GM18873 (cell line): ENCODE measurements at regions not wholly inside any gene's neighbourhood (a gene's known extent, or its start where the extent isn't known, plus 50 kb on each side); places are given as distances from the start of the nearest gene placed in this dataset.
A peak's percentile ranks its signal among the peaks of the same experiment; 100 is the strongest.
"Not testable (repeated sequence)": the region's sequence is repeated elsewhere in the genome, so short reads cannot be mapped to it uniquely, and the experiment has no call there.

Source experiments
- ATAC-seq: cut with Tn5 transposase; IDR thresholded peaks from one replicate; pipeline ENCODE4 v1.9.1; 2021; ENCODE audit warnings: mild to moderate bottlenecking, moderate library complexity, moderate number of reproducible peaks; ENCODE audit not compliant: unreplicated experiment, low FRiP score

DNA sequence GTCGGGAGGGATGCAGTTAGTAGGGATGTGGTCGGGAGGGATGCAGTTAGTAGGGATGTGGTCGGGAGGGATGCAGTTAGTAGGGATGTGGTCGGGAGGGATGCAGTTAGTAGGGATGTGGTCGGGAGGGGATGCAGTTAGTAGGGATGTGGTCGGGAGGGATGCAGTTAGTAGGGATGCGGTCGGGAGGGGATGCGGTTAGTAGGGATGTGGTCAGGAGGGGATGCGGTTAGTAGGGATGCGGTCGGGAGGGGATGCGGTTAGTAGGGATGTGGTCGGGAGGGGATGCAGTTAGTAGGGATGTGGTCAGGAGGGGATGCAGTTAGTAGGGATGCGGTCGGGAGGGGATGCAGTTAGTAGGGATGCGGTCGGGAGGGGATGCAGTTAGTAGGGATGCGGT is 96.2 kb downstream of the BDH1 start:
- not testable (repeated sequence) for ATAC-seq

DNA sequence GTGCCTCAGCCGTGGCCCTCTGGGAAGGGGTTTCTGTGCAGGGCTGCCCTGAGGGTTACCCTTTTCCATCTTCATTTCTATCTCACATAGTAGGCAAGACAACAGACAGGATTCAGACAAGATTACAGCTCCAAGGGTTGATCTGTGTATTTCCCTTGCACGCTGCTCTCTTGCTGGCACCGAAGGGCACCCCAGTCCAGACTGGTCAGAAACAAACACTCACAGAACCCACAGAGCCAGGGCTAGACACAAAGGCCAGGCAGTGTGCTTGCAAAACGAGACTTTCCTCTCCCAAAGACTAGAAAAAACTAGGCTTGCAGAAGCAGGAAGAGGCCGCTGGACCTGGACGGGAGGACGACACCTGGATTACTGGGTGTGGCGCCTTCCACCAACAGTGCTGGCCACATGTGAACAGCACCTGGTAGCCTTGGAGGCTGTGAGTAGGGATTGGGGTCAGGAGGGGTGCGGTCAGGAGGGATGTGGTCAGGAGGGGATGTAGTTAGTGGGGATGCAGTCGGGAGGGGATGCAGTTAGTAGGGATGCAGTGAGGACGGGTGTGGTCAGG is 96.8 kb downstream of the BDH1 start:
- no peak for ATAC-seq

GRCh38 chr3:197458179-197458707 is 97.5 kb downstream of the BDH1 start:
- peak; percentile 58 for ATAC-seq

DNA sequence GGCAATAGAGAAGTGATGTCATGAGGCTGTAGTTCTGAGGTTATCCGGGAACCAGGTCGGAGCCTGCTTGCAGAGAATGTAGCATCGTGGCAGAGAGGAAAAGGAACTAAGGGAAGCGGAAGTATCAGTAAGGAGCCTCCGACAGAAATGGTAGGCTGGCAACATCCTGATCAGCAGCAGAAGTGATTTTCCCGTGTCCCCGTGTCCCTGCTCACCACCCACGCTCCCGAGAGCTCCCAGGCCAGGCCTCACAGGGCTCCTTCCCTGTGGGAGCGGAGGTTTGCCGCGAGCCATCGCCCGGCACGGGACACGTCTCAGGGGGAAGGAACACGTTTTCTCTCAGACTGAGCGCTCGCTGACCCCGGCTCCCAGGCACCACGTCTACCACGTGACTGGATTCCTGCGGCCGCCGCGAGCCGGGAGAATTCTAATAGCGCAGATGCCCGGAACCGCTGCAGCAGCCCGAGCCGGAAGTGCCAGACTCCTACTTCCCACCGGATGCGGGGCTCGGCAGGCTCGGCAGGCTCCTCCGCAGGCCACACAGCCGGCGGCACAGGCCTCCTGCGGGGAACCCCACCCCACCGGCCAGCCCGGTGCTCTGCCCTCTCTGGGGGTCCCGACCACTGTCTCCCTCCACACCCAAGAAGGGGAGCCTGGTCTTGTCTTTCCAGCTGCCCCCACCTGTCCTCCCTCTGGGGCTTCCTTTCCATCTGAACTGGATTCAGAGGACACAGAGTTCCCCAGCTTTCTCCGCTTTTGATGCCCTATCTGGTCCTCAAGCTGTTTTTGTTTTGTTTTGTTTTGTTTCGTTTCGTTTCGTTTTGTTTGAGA is 99.3 kb downstream of the BDH1 start:
- no peak for ATAC-seq

DNA sequence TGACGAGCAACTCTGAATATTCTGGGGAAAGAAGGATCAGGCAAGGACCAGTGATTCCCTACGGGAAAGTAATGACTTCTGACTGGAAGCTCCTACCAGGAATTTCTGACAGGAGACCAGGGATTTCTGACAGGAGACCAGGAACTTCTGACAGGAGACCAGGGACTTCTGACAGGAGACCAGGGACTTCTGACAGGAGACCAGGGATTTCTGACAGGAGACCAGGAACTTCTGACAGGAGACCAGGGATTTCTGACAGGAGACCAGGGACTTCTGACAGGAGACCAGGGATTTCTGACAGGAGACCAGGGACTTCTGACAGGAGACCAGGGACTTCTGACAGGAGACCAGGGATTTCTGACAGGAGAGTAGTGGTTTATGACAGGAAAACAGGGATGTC is 100.9 kb downstream of the BDH1 start:
- not testable (repeated sequence) for ATAC-seq

DNA sequence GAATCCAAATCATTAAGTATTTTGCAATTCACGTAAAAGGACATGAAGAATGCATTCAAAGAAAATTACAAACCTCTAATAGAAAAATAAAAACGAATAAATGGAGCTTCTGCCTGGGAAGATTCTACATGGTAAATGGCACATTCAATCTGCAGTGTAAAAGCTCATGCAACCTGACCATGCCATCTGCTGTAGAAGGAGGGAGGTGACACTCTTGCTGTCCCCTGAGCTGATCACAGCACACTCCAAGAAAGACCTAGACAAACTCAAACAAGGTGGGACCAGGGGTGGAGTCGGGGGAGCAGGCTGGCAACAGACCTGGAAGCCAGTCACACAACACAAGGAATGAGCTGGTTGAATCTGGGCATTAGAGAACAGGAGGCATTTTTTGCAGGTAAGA is 101.8 kb downstream of the BDH1 start:
- no peak for ATAC-seq

DNA sequence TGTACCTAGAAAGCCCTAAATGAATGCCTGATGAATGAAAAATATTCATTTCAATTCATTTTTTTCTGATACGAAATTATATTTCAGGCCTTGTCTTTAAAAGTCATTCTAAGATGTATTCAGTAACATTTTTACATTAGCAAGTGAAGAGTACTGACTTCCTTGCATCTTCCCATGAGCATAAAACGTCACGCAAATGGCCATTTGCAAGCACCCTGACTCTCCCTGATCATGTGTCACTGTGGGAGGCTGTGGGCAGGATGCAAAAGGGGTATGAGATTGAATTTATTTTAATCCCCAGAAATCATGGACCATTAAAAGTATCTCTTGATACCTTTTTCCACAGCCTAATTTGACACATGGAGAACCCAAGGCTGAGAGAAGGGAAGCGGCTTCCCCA is 105.0 kb downstream of the BDH1 start:
- no peak for ATAC-seq

DNA sequence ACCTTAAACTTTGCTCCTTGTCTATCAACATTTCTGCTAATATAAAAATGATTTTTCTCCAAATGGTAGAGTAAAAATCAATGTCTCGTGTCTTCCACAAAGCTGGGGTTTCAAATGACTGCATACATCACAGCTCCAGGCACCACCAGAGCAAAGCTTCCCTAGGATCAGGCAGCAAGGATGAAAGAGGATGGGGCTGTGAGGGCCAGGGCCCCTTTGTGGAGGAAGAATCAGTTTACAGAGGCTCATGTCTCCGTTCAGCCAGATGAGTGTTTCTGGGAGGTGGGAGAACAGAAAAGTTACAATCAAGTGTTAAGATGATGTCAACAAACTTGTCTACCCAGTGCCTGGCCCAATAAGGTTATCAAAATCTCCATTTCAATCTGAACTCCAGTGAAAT is 105.5 kb downstream of the BDH1 start:
- ATAC-seq: no peak

GRCh38 chr3:197449181-197449580 is 106.6 kb downstream of the BDH1 start:
- ATAC-seq: not testable (repeated sequence)

DNA sequence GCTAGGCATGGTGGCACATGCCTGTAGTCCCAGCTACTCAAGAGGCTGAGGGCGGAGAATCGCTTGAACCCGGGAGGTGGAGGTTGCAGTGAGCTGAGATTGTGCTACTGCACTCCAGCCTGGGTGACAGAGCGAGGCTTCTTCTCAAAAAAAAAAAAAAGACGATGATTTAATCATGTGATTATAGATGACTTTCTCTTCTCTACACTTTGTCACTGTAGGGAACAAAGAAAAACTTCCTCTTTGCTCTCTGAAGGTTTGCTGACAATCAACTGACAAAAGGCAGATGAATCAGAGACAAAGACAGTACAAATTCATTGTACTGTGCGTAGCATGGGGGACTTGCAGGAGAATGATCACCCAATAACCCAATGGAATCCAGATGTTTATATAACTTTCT is 108.0 kb downstream of the BDH1 start:
- not testable (repeated sequence) for ATAC-seq

DNA sequence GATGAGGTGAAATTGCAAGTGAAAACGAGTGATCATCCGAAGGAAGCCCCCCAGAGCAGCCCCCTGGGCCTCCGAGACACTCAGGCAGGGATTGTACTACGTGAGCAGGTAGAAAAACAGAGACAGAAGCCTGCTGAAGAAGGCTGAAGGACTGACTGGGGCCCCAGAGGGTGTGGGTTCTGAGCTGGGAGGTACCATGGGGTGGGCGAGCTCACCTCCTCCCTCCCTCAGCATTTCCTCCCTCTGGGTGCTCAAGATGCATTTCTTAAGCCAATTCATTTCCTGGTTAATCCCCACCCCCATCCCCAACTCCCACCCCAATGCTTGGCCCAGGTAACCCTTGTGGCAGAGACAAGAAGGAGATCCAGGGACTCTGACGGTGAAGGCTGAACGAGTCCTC is 108.7 kb downstream of the BDH1 start:
- no peak for ATAC-seq

DNA sequence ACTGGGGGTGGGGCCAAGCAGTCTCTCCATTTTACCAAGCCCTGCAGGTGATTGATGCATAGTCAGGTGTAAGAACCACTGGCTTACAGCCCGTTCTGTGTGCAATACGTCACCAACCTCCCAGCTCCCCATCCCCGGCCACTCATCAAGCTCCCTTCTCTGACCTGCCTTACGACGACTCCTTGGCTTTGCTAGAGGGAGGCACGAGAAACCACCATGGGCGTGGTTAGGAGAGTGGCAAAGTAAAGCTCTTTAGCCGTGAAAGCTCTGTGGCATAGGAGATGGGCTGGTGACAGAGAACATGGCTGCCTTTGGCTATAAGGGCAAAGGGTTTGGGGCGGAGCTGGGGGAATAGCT is 109.1 kb downstream of the BDH1 start:
- no peak for ATAC-seq

DNA sequence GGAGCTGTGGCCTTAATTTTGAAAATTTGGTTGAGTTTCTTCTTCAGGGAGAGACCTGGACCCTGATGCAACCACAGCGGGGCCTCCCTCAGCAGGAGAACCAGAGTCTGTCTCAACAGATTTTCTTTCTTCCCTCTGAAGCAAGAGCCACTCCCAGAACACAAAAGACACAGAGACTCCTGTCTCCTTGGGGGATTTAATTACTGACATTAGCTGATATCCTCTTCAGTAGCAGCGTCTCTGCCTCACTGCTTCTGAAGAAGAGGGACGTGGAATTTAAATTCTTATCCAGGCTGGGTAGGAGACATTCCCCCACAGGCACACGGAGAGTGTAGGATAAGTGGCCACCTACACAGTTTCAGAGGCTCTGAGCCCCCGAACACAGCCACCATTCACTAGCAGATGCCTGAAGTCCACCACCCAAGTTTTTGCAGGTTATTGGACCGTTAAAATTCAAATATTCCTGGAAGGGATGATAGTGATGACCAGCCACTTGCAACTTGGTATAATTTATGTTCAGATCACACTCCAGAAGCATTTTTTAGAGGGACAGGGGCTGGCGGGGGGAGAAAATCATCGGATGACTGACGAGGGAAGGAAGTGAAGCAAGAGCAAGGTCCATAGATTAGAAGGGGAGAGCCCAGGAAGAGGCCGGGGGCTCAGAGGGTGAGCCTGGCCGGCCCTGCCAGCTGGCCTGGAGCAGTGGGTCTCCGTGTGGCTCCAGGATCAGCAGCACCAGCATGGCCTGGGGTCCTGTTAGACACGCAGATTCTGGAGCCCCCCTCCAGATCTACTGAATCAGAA is 109.7 kb downstream of the BDH1 start:
- no peak for ATAC-seq

GRCh38 chr3:197444793-197445379 is 110.9 kb downstream of the BDH1 start:
- no peak for ATAC-seq

DNA sequence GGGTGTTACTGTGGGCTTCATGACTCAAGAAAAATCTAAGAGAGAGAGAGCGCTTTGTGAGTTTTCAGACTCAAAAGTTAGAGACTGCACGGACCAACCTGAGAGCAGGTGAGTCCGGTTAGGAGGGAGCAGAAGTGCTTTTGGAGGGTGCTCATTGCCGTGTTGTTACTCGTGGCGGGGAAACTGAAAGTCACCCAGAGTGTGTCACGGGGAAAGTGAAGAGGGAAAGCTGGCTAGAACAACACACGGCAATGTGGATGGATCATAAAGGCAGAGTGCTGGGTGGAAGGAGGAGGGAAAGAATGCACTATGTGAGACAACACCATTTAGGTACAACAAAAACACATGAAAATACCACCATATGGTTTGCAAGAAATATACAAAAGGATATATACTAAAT is 112.3 kb downstream of the BDH1 start:
- ATAC-seq: no peak

DNA sequence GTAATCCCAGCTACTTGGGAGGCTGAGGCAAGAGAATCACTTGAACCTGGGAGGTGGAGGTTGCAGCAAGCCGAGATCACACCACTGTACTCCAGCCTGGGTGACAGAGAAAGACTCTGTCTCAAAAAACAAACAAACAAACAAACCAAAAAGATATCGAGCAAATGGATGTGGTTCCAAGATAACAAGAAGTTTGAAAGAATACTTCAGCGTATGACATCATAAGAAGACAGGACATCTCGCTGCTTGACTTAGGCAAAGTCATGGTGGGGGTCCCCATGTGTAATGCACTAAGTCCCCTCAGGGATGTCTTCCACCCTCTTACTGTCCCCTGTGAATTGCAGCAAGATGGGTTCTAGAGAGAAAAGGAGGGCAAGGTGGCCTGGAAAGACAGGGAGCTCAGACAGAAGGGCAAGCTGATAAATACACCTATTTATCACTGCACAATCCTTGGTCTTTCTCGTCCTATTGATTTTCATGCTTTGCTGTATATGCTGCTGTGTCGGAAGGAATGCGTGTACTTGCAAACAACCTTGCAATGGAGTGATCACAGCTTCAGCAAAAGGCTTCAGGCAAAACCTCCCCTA is 115.0 kb downstream of the BDH1 start:
- ATAC-seq: no peak

DNA sequence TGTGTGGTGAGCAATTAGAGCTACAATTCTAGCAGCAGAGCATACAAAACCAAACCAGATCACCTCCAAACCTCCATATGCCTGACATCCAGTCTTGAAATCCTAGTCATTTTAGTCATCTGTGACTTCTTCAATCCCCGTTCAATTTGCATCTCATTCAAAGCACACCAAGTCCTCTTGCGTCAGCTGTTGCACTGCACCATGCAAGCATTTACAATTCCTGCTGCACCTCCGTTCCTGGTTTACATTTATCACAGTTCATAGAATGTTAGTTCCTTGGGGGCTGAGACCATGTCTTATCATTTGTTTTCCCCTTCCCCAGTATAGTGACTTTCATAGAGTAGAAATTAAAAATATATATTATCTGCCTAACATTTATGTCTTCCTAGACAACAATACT is 116.9 kb downstream of the BDH1 start:
- ATAC-seq: no peak

GRCh38 chr3:197435426-197435825 is 120.3 kb downstream of the BDH1 start:
- no peak for ATAC-seq

DNA sequence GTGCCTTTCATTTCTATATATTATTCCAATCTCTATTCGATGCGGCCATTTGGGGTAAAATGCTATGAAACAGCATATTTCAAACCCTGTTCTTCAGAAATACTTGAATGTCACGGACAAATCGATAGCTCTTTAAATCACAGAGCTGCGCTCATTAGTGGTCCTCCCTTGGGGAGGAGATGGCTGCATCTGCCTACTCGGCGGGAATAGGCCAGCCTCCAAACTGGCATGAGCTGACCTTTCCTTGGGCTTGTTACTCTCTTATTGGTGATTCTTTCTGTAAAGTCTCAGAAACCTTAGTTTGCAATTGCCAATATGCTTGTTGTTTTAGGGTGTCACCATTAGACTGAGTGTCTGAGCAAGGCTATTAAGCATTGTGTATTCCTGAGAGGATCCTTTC is 120.9 kb downstream of the BDH1 start:
- no peak for ATAC-seq

- ATAC-seq: no peak
Measured at GRCh38 chr3:197432384-197433127, 123.2 kb downstream of the BDH1 start.
